Pons (tissue), 1 donor: ENCODE measurements at regions not wholly inside any gene's neighbourhood (a gene's known extent, or its start where the extent isn't known, plus 50 kb on each side); places are given as distances from the start of the nearest gene placed in this dataset.
A peak's percentile ranks its signal among the peaks of the same experiment; 100 is the strongest.
"Not testable (repeated sequence)": the region's sequence is repeated elsewhere in the genome, so short reads cannot be mapped to it uniquely, and the experiment has no call there.

Experiments used
- DNase-seq: peaks from one replicate; pipeline ENCODE4 v3.0.0-alpha.2; 2016; ENCODE audit warnings: low spot score

- DNase-seq, result no peak
Observed at GRCh38 chr3:18124501-18124900, 300.6 kb downstream of the SATB1 start.

GRCh38 chr3:18122264-18122663, 302.9 kb downstream of the SATB1 start:
- DNase-seq, result no peak

GRCh38 chr3:18121020-18121419, 304.1 kb downstream of the SATB1 start:
- no peak for DNase-seq

DNA sequence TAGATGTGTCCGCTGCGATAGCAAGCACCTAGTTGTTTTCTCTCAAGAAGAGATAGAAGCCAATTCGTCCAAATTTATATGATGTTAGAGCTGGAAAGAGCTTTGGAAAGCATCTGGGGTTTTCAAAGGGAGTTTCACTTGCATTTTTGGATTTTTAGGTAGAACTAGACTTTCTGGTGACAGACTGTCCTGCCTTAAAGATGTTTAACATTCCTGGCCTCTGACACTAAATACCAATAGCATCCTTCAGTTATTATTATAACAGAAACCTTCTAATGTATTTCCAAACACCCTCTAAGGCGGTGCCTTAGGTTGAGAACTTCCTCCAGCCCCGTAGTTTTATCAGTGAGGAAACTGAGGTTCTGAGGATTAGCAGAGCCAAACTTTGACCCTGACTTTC, 305.3 kb downstream of the SATB1 start:
- no peak for DNase-seq

DNA sequence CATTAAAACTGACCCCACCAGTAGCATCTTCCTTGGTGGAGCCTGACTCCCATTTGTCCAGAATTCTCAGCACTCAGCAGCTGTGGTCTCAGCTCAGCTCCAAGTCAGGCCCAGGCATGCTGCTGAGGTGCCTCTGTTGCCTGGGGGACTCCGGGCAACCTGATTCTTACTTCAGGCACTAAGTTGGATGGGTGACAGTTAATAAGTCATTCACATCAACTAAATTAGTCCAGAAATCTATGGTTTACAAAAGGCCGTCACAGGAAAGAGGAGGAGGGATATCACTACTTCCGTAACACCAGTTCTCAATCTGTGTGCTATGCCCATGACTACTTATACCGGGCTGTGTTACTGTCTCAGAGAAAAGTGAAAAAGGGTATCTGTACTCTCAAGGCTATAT, 310.2 kb downstream of the SATB1 start:
- DNase-seq, result no peak

DNA sequence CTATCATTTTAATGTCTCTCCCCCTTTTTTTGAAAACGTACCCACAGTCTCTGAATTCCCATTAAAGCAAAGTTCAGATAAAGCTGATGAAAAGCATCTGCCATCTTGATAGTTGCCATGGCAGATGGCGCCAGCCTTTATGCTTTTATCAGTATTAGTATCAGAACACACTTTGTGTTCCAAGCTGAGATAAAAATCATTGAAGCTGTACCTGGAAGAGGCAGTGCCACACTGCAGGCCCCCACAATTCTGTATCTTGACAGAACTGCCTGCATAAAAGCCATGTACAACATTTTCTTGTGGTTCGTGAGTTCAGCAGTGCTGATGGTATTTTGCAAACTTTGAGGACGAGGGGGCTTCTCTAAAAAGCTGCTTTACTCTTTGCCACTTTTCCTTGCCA, 311.7 kb downstream of the SATB1 start:
- DNase-seq, result no peak

DNA sequence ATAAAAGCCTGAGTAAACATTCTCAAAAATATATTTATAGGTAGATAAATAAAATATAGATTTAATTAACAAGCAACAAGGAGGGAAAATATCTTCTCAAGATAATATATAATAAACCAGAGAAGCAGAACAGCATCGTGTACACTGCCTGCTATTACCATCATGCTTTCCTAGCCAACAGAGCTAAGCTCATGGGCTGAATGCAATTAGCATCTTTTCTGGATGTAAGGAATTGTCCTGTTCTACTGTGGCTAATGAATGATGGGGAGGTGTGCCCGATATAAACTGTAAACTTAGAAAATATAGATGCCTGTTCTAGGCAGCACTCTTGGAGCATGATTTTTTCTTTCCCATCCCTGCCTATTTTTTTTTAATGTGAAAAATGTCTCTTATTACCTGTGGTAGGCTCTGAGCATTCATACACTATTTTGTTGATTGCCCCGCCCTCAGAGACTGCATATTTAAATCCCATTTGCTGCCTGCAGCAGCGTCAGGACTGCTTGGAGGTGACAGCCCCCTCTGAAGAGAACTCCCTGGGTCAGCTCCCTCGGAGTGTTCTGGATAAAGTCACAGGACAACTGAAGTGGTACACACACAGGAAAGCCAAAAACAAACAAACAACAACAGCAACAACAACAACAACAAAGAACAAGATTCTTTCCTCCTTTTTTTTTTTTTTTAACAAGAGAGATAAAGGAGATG, 312.3 kb downstream of the SATB1 start:
- no peak for DNase-seq

GRCh38 chr3:18111796-18112232, 313.3 kb downstream of the SATB1 start:
- no peak for DNase-seq

GRCh38 chr3:18103591-18103990, 321.5 kb downstream of the SATB1 start:
- no peak for DNase-seq

- no peak for DNase-seq
Observed at GRCh38 chr3:18100121-18100520, 325.0 kb downstream of the SATB1 start.

GRCh38 chr3:18099611-18100010, 325.5 kb downstream of the SATB1 start:
- DNase-seq, result no peak

- DNase-seq, result no peak
Observed at GRCh38 chr3:18098960-18099587, 326.1 kb downstream of the SATB1 start.

DNA sequence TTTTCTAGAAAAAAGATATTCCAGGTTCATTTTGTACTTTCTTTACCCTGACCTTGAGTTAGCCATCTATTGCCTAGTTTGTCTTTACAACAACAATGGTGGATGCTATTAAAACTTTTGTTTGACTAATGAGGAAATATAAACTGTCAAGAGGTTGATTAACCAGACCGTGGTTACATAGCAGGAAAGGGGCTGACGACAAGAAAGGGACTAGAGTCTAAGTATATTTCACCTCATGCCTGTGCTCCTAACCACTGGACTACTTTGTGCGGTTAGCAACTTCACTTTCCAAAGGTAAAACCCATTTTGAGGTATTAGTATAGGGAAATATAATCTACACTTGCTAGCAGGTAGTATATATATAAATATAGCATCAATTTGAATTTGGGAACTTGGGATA, 327.1 kb downstream of the SATB1 start:
- DNase-seq, result no peak

DNA sequence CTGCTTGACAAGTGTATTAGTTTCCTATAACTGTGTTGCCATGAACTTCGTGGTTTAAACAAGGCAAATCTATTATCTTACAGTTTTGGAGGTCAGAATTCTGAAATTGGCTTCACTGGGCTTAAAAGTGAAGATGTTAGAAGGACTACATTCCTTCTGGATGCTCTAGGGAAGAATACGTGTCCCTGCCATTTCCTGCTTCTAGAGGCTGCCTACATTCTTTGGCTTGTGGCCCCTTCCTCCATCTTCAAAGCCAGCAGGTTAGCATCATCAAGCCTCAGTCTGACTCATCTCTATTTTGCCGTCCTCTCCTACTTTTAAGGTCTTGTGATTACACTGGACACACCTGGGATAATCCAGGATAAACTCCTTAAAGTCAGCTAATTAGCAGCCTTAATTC, 327.7 kb downstream of the SATB1 start:
- DNase-seq, result no peak

GRCh38 chr3:18092726-18093125, 332.4 kb downstream of the SATB1 start:
- DNase-seq, result no peak

DNA sequence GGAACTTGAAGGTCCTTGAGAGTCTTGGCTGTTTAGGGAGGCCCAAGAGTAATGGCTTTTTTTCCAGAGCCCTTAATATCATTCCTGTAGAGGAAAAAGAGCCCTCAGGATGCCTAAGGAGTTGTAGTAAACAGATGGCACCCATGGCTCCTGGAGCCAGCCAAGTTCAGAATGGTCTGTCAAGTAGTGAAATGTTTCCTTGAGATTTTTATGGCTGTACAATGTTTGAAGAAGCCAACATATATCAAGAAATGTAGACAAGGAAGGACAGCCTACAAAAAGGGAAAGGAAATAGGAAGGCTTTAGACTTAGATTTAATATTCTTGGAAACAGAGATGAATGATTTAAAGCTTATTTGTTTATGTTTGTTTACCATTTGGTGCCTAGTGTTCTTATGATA, 334.8 kb downstream of the SATB1 start:
- DNase-seq, result peak; percentile 21

DNA sequence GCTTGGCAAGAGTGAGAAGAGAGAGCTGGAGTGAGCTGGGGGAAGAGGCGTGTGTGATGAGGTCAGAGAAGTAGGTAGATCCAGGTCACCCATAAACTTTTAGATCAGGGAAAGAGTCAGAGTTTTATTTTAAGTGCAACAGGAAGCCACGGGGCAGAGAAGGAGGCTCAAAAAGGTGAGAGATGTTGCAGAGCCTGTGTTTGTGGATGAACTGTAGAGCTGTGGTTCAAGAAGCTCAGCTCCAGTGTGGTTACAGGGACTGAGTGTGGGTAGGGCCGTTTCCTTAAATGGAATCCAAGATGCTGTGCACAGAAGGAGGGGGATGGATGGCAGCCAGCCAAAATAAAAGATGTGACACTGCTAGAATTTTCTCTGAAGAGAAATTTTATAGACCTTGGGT, 337.2 kb downstream of the SATB1 start:
- DNase-seq, result no peak

- no peak for DNase-seq
Observed at GRCh38 chr3:18086760-18087159, 338.4 kb downstream of the SATB1 start.

DNA sequence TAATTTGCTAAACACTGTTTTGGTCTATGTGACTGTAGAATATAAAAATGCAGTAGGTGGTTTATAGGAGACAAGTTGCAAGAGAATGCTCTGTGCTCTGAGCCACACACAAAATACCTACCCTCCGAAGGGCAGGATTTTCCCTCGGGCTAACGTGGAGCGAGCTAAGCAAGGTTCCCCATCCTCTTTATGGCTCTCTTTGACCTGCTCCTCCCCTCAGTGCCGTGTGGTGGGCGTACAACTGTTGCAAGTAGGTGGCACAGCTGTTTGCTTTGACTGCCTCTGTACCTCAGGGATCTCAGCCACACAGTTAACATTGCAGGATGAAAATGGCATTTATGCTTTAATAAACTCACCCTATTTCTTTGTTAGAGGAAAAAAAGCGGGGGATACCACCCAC, 339.1 kb downstream of the SATB1 start:
- DNase-seq, result no peak

GRCh38 chr3:18085429-18085828, 339.7 kb downstream of the SATB1 start:
- DNase-seq, result no peak

- not testable (repeated sequence) for DNase-seq
Observed at GRCh38 chr3:18083273-18083590, 340.8 kb upstream of the TBC1D5 start.

DNA sequence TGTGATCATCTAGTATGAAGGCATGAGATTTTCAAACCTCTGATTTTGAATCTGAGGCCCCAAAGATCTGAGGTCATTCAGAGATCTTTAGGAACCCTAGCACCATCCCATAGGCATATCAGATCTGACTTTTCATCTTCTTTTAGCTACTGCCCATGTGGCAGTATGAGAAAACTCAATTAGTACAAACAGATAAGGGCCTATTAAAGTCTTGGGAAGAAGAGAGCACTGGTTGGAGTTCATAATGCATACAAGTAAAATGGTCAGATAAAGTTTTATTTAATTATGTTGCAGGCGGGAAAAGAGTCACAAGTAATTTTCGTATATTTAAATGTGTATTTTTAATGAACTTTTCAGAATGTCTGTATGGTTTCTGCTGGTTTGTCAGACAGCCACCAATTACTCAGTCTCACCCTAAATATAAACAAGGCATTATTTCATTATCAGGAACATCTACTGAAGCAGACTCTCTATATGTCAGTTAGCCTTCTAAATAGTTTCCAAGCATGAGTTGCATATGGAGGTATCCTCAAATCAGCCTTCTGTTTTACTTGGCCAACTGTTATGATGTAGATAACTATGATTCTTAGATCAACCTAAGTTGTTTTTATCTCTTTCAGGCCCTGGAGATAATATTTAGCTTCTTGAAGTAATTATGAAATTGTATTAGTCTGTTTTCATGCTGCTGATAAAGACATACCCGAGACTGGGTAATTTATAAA, 340.3 kb upstream of the TBC1D5 start:
- no peak for DNase-seq

DNA sequence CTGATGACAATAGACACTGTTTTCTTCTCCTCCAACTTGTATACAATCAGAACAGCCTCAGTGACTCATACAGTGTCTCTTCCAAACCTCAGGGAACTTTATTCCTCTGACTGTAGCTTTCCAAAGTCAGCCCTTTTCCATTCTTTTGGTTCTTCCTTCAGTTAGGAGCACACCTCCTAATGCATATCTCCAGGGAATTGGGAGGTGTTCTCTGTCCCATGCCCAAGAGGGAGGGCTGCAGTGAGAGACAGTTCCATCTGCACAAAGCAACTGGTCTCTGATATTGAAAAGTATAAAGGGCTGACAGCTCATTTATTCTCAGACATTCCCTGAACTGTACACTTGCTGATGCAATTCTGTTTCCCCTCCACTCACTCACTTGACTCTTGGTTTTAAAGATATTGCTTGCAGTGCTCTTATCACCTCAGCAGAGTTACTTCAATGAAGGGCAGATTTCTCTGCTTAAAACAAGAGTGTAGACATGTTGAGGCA, 337.8 kb upstream of the TBC1D5 start:
- no peak for DNase-seq
